Stimulated activated CD8-positive, alpha-beta memory T cell treated with anti-CD3 and anti-CD28 coated beads, Interleukin-4, amount 100 ng/mL, for 4 hours (primary cell): ENCODE measurements at regions not wholly inside any gene's neighbourhood (a gene's known extent, or its start where the extent isn't known, plus 50 kb on each side); places are given as distances from the start of the nearest gene placed in this dataset.
"Not testable (repeated sequence)": the region's sequence is repeated elsewhere in the genome, so short reads cannot be mapped to it uniquely, and the experiment has no call there.

Experiments
- DNase-seq, 2 donors: peaks; one replicate each; pipeline ENCODE4 v3.0.0-alpha.2; 2020; ENCODE audit warnings: low read depth in 2 of 2, low spot score in 1 of 2

DNA sequence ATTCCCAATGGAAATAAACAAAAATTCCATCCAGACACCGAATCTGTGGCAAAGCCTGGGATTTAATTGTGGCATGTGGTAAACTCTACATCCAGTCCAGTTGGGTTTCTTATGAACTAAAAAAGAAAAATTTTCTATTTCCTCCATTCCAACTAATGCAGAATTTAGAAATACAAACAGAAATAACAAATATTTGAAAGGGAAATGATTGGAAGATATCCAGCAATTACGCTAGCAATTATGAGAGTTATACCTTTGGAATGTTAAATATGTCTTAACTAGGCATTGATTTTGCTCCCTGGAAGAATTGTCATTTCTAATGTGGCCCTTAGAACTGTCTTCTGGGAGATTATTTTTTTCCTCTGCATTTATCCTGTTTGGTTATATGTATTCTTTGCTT, 421.4 kb upstream of the KLHL1 start:
- DNase-seq = no peak

DNA sequence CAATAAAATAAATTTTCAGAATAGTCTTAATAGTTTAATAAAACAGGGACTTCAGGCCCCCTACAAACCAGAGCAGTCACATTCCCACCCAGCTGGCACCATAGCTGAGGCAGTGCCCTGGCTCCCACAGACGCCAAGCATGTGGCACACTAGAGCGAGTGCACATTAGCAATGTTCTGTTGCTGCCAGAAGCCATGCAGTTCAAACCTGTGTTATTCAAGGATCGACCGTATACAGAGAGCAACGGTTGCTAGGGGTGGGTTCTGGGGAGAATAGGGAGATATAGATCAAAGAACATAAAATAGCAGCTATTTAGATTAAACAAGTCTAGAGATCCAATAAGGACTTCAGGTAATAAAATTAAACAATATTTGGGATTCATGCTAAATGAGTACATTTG, 419.3 kb upstream of the KLHL1 start:
- no peak for DNase-seq

DNA sequence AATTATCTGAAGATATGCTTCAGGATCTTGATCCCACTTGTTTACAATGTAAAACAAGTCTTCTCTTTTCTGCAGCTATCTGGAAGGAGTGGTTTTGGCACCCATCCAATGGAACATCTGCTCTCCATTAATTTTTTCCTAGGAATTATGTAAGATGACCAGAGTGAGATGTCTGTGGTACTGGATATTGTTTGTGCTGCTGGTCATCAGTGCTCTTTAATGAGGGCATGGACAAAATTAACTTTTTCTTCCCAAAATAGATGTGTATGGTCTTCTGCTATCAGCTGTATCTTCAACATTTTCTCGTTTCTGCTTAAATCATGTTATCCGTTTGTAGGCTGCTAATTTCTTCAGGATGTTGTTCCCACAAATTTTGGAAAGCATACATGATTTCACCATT, 415.4 kb upstream of the KLHL1 start:
- no peak for DNase-seq

DNA sequence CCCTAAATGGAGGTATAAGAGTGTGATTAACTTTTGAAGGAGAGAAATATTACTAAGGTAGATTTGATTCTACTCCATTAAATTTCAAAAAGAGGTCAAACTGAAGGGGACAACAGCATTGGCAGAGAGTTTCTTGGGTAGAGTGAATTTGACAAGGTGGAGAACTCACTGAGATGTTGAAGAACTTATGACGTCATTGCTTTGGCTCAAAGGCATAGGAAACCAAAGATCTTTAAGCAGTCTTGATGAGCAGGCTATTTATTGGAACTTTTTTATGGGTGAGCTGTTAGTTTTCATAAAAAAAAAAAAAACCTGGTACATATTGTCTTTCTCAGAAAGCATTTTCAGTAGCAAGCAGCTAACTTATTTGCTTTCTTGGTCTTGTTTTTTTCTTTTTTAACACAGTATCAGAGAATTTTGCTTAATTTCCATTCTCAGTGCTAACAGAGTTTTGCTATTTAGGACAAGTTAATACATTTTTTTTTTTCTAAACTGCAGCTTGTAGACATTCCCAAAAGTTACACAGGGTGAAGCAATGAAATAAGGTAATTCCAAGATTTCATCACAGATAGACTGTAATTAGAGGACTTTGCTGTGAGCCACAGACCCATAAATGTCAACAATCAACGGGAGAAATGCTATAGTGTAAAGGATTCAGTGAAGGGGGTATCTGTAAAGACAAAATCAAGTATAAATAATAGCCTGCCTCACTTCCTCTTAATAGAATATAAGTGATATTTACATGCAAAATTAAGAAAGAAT, 412.2 kb upstream of the KLHL1 start:
- DNase-seq = no peak

DNA sequence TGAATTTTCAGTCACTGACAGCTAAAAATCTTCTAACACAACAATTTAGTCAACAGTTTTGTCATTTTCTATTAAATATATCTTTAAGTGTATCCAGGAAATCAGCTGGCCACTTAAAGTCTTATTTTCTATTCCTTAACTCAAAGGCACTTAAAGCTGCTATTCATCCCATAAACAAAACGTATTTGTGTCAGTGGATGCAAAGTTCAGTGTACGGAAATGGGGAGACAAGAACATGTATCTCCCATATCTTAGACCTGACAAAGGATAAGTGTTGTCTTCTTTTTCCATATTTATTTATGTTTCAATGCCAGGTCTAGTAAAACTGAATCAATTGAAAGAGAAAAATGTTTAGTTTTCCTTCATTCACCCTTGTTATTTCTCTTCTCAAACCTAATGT, 409.8 kb upstream of the KLHL1 start:
- DNase-seq = no peak

DNA sequence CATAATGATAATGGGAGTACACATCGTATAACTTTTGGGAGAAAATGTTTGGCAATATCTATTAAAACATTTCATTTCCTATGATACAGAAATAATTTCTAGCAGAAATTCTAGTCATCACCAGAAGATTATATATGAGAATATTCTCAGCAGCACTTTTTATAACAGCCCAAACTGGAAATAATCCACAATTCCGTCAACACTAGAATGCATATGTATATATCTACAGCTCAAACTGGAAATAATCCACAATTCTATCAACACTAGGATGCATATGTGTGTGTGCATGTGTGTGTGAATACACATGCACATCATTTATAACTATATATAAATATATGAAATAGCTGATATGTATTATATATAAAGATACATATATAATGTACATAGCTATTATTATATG, 408.0 kb upstream of the KLHL1 start:
- no peak for DNase-seq

DNA sequence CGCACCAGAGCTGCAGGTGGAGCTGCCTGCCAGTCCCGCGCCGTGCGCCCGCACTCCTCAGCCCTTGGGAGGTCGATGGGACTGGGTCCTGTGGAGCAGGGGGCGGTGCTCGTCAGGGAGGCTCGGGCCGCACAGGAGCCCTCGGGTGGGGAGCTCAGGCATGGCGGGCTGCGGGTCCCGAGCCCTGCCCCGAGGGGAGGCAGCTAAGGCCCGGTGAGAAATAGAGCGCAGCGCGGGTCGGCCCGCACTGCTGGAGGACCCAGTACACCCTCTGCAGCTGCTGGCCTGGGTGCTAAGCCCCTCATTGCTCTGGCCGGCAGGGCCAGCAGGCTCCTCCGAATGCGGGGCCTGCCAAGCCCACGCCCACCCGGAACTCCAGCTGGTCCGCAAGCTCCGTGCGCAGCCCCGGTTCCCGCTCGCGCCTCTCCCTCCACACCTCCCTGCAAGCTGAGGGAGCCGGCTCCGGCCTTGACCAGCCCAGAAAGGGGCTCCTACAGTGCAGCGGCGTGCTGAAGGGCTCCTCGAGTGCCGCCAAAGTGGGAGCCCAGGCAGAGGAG, 403.7 kb upstream of the KLHL1 start:
- not testable (repeated sequence) for DNase-seq

DNA sequence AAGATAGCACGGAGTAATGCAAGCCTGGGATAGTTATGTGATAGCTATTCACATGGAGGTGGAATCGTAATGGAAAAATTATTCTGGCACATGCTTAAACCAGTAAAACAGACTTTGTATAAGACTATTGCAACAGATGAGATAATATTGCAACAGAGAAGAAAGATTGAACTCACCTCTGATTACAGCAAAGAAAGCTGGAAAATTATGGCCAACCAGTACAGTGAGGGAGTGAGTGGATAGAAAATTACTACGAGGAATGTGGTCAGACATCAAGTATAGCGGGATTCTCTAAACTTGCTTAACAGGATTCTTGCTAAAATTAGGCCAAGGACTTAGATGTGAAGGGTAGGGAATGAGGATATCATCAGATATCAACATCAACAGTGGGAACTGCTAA, 397.6 kb upstream of the KLHL1 start:
- DNase-seq = no peak

DNA sequence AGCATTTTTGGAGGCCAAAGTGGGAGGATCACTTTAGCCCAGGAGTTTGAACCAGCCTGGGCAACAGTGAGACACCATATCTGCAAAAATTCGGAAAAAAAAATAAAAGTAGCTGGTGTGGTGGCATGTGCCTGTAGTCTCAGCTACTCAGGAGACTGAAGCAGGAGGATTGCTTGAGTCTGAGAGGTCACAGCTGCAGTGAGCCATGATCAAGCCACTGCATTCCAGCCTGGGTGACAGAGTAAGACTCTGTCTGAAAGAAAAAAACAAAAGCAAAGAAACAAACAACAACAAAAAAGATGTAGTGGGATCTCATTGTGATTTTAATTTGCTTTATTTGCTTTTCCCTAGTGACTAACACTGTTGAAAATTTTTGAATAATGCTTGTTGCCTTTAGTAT, 394.7 kb upstream of the KLHL1 start:
- DNase-seq = no peak

DNA sequence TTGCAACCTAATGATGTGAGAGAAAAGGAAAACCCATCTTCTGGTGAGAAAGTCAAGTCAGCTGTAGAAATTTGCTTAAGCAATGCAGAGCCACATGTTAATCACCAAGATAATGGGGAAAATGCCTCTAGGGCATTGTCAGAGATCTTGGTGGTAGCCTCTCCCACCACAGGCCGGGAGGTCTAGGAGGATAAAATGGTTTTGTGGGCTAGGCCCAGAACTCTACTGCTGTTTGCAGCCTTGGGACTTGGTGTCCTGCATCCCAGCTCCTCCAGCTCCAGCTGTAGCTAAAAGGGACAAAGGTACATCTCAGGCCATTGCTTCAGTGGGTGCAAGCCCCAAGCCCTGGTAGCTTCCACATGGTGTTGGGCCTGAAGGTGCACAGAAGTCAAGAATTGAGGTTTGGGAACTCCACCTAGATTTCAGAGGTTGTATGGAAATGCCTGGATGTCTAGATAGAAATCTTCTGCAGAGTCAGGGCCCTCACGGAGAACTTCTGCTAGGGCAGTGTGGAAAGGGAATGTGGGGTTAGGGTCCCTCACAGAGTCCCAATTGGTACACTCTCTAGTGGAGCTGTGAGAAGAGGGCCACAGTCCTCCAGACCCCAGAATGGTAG, 382.2 kb upstream of the KLHL1 start:
- no peak for DNase-seq

DNA sequence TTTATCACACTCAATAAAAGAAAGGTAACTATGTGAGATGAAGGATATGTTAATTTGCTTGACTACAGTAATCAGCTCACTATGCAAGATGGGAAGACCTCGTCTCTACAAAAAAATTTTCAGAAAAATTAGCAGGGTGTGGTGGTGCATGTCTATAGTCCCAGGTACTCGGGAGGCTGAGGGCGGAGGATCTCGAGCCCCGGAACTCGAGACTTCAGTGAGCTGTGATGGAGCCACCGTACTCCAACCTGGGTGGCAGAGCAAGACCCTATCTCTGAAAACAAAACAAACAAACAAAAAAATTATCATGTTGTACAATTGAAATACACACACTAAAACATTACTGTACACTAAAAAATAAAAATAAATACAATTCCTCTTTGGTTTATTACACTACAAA, 376.7 kb upstream of the KLHL1 start:
- no peak for DNase-seq

DNA sequence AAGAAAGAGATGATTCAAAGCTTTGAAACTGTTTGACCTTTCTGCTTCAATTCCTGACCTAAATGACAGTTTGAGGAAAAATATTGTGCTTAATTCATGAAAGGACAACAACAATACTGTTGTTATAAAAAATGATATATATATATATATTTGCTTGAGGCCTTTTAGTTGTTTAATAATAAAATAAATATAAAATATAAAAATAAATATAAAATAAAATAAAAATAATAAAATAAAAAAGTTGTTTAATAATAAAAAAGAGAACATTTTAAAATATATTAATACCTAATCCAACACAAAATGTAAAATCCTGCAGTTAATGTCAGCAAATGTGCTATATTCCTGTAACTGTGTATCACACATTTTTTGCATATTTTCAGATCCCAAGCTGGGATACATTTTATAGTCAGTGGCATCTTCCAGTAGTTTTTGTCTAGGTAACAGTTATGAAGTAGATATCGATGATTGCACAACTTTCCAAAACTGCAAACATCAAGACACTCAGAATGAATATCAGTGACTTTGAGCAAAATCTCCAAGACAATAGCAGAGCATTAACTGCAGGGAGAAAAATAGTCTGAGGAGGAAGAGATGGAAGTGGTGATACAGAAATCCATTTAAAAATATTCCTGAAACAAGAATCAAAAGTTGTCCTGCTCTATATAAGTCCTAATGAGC, 375.5 kb upstream of the KLHL1 start:
- no peak for DNase-seq

DNA sequence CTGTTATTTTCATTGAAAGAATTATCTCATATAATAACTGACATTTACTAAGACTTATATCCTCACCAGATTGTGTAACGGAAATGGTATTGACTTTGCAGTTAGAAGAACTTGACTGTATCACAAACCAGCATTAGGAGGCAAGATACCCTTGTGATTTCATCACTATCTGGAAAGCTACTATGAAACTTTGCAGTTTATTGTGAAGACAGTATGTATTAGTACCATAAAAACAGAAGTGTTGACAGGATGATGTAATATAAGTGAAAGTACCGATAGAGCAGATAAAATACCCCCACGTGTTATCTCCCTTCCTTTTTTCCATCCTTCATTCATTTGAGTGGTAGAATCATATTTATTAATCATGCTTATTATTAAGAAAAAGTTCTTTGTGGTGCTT, 365.7 kb upstream of the KLHL1 start:
- no peak for DNase-seq

DNA sequence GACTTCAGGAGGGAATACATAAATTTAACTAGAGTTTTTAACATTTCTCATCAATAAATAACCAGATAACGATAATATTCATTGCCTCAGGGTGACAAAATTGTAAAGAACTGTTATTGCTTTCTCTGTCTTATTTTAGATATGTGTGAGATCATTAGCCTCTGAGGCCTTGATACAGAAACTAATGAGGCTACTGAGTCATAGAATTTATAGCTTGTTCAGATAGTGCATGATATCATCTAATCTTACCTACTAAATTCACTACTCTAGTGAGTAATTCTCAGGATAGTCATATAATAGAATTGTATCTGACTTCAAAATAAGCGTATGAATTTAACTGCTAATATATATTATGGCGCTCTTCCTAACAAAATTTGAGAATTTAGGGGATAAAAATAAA, 360.8 kb upstream of the KLHL1 start:
- DNase-seq = no peak

DNA sequence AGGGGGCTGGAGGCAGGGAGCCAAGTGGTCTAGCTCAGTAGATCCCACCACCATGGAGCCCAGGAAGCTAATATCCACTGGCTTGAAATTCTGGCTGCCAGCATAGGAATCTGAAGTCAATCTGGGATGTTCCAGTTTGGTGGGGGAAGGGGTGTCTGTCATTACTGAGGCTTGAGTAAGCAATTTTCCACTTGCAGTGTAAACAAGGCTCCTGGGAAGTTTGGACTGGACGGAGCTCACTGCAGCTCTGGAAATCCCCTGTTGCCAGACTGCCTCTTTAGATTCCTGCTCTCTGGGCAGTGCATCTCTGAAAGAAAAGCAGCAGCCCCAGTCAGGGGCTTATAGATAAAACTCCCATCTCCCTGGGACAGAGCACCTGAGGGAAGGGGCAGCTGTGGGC, 349.2 kb upstream of the KLHL1 start:
- DNase-seq = no peak

DNA sequence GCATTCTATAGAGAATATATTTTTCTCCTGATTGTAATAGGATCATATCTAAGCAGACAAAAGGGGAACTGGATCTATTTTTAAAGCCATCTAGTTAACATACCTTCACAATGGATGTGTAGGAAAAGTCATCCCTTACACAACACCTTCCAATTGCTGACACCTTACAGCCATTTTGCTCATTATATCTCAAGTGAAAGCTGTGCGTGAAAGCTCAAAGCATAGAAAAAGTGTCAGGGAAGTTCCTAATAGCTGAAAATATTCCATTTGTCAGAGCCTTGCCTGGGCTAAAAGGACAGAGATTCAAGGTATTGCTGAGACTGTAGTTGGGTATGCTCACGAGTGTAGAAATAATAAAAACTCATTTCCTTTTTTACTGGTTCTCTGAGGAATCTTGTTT, 340.6 kb upstream of the KLHL1 start:
- DNase-seq = no peak

DNA sequence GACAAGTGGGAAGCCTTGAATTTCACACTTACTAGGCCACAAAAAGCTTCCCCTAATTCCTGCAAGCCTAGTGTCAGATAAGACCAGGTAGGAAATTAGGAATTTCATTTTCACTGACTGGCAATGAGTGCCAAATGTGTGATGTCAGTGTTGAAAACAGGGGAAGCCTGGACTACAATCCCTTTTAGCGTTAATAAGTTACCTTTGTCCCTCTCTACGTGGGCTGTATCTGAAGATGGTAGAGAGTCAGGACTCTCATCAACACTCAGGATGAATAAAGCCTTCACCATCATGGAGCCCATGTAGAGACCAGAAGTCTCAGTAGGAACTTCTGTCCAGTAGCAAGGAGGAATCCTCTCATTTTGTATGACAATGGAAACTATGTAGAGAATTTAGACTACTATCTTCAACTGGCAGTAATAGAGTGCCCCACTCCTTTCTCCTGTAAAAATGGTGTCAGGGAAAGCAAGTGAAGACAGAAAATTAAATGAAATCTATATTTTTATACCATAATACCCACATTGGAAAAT, 324.1 kb upstream of the KLHL1 start:
- no peak for DNase-seq

DNA sequence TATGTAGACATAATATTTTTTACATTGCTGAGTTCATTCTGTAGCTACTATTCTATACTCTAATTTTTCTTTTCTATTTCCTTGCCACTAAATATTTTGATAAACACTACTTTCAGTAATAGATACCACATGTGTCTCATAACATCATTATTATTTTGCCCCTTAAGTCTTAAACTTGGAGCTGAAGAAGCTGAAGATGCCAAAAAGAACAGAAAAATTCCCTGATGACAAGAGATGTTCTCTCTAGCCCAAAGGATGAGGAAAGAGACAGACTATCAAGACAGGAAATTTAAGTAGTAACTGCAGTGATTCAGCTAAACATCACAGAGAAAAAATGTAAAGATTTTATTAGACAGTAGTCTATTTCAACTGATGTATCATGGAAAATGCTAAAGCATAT, 322.0 kb upstream of the KLHL1 start:
- no peak for DNase-seq

DNA sequence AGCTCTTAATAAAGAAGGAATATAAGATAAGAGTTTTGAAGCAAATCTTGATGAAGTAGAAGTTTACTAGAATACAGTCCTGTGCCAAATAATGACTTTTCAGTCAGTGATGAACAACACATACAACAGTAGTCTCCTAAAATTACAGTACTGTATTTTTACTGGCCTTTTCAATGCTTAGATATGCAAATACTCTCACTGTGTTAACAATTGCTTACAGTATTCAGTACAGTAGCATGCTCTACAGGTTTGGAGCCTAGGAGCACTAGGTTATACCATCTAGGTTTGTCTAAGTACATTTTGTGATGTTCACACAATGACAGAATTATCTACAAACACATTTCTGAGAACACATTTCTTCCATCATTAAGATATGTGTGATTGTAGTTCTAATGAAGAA, 316.7 kb upstream of the KLHL1 start:
- no peak for DNase-seq

DNA sequence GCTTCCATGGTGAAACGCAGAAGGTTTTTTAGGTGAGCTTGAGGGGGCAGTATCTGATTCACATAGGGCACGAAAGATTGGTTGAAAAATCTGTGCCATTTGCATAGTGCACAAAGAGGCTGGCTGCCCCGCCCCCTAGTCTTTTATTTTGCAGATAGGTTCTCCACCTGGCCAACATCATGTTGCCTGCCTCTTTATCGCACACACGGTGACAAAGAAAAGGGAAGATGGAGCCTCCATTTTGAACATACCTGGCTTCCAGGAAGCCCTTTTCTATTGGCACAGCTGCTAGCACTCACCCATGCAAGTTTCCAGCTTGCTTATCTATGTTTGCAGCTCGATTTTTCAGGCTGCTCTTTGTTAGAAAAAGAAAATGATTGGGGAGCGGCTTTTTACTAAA, 316.2 kb upstream of the KLHL1 start:
- no peak for DNase-seq

DNA sequence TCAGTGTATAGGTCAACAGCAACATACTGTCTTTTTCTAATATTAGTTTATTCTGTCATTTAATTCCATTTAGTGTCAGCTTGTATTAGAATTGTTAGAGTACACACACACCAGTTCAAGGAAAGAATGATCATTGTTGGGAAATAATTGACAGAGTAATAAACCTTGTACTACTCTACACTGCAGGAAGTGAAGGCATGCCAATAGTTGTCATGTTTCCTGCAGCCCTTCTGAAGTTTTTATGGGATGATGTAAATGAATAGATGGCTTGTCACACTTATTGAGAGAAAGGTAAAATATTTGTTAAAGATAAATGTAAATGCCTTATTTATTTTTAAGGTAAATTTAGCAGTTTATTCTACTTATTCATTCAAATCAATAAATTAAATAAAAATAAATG, 306.9 kb upstream of the KLHL1 start:
- DNase-seq = no peak

DNA sequence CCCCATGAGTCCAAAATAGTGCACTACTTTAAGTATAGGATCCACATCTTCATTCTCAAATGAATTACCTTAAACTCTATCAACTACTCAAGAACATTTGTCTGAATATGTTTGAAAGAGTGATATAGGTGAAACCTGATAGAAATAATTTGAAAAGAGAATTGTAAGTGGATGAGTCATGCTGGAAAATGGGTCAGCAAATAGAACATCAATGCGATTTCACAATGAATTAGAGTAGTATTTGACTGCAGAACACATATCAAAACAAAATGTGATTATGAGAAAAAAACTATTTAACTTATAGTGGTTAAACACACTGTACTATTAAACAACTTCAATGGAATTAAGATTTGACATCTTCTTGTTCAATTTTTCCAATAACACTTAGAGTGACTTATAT, 300.6 kb upstream of the KLHL1 start:
- no peak for DNase-seq
